D341Med (cell line): ENCODE measurements at regions not wholly inside any gene's neighbourhood (a gene's known extent, or its start where the extent isn't known, plus 50 kb on each side); places are given as distances from the start of the nearest gene placed in this dataset.
"Not testable (repeated sequence)": the region's sequence is repeated elsewhere in the genome, so short reads cannot be mapped to it uniquely, and the experiment has no call there.

Source experiments
- DNase-seq: peaks from one replicate; pipeline ENCODE4 v3.0.0; 2012; ENCODE audit warnings: low spot score

- no peak for DNase-seq
Measured at GRCh38 chr6:130610303-130610702, 216.9 kb upstream of the SMLR1 start.

GRCh38 chr6:130611366-130611765, 215.8 kb upstream of the SMLR1 start:
- DNase-seq, result no peak

- DNase-seq, result no peak
Measured at GRCh38 chr6:130613176-130613575, 214.0 kb upstream of the SMLR1 start.

- no peak for DNase-seq
Measured at GRCh38 chr6:130615816-130616215, 211.4 kb upstream of the SMLR1 start.

GRCh38 chr6:130617658-130618057, 209.5 kb upstream of the SMLR1 start:
- no peak for DNase-seq

GRCh38 chr6:130618806-130619205, 208.4 kb upstream of the SMLR1 start:
- DNase-seq, result not testable (repeated sequence)

GRCh38 chr6:130620338-130620781, 206.8 kb upstream of the SMLR1 start:
- DNase-seq, result no peak

- DNase-seq, result no peak
Measured at GRCh38 chr6:130622142-130622541, 205.1 kb upstream of the SMLR1 start.

- DNase-seq, result no peak
Measured at GRCh38 chr6:130624046-130624445, 203.2 kb upstream of the SMLR1 start.

- no peak for DNase-seq
Measured at GRCh38 chr6:130625825-130626527, 201.2 kb upstream of the SMLR1 start.

- no peak for DNase-seq
Measured at GRCh38 chr6:130628862-130629261, 198.3 kb upstream of the SMLR1 start.

- no peak for DNase-seq
Measured at GRCh38 chr6:130629640-130630039, 197.6 kb upstream of the SMLR1 start.

GRCh38 chr6:130632277-130632676, 194.9 kb upstream of the SMLR1 start:
- DNase-seq, result no peak

- DNase-seq, result no peak
Measured at GRCh38 chr6:130632897-130633296, 194.3 kb upstream of the SMLR1 start.

- no peak for DNase-seq
Measured at GRCh38 chr6:130643361-130643760, 183.8 kb upstream of the SMLR1 start.

- no peak for DNase-seq
Measured at GRCh38 chr6:130644175-130644574, 183.0 kb upstream of the SMLR1 start.

GRCh38 chr6:130644769-130645168, 182.4 kb upstream of the SMLR1 start:
- not testable (repeated sequence) for DNase-seq

GRCh38 chr6:130647246-130647645, 180.0 kb upstream of the SMLR1 start:
- no peak for DNase-seq

GRCh38 chr6:130655586-130655985, 171.6 kb upstream of the SMLR1 start:
- no peak for DNase-seq

- no peak for DNase-seq
Measured at GRCh38 chr6:130661077-130661476, 166.1 kb upstream of the SMLR1 start.

GRCh38 chr6:130666786-130667185, 160.4 kb upstream of the SMLR1 start:
- DNase-seq, result no peak

GRCh38 chr6:130670142-130670541, 157.1 kb upstream of the SMLR1 start:
- DNase-seq, result no peak

- no peak for DNase-seq
Measured at GRCh38 chr6:130671119-130671518, 156.1 kb upstream of the SMLR1 start.

GRCh38 chr6:130671577-130671976, 155.6 kb upstream of the SMLR1 start:
- no peak for DNase-seq
